HepG2 (cell line): ENCODE measurements at regions not wholly inside any gene's neighbourhood (a gene's known extent, or its start where the extent isn't known, plus 50 kb on each side); places are given as distances from the start of the nearest gene placed in this dataset.

Experiments used
- ATAC-seq: fragments of 200-7000 bp; cut with Tn5 transposase; 3 replicates; pipeline ENCODE4 v1.9.1; 2020; ENCODE audit warnings: mild to moderate bottlenecking, moderate library complexity
- BruUV-seq: library from RNA; stranded (reverse); fragments of 400-500 nt; replicated peaks from 2 replicates; lab custom pipeline; 2021; lab: Mats Ljungman, UMichigan
- CTCF ChIA-PET: fragments of 300-600 bp; formaldehyde crosslinking; extraction: SDS; loops from one replicate; lab custom pipeline; 2021; ENCODE audit warnings: low total read pairs, inconsistent platforms, low intra/inter-chr PET ratio; lab: Yijun Ruan, JAX
- POLR2A ChIA-PET: fragments of 350-600 bp; sonication (Branson Sonifier 250); formaldehyde crosslinking; loops from one replicate; lab custom pipeline; 2020; ENCODE audit warnings: antibody characterized with exemption, inconsistent platforms; lab: Yijun Ruan, JAX
- DNase-seq: peaks from one replicate; pipeline ENCODE4 v3.0.0-alpha.2; 2015; ENCODE audit warnings: low spot score
- FAIRE-seq: peaks from 3 replicates; lab custom pipeline; 2011; peaks lifted over from hg19 to GRCh38; lab: Jason Lieb, UNC
- H2AFZ ChIP-seq: one replicate; pipeline ENCODE4 v1.6.1; 2011; ENCODE audit warnings: low read length, inconsistent platforms
- H3K27ac ChIP-seq: fragments of 300-600 bp; 3 replicates; pipeline ENCODE4 v1.8.0; 2011; ENCODE audit warnings: mixed run types, mild to moderate bottlenecking, mixed read lengths, low read length, inconsistent platforms; ENCODE audit not compliant: insufficient read depth; ENCODE audit errors: extremely low read length
- H3K27me3 ChIP-seq, 2 experiments: fragments of 200-600 bp in 1 of 2; 2 replicates in 1 of 2; 3 replicates in 1 of 2; pipeline versions ENCODE4 v1.6.0 to v1.8.0; 2011; ENCODE audit warnings: low read length in 2 of 2, mild to moderate bottlenecking in 2 of 2, moderate library complexity in 2 of 2, inconsistent platforms in 1 of 2; ENCODE audit not compliant: insufficient read depth in 2 of 2, control insufficient read depth in 1 of 2
- H3K36me3 ChIP-seq, 2 experiments: fragments of 200-600 bp in 1 of 2; replicated peaks in 1 of 2; 2 replicates in 1 of 2; 3 replicates in 1 of 2; pipeline versions ENCODE4 v1.5.1 to v1.8.0; 2011; ENCODE audit warnings: low read length in 2 of 2, inconsistent platforms in 1 of 2; ENCODE audit not compliant: insufficient read depth in 2 of 2, control insufficient read depth in 1 of 2
- H3K4me1 ChIP-seq: 2 replicates; pipeline ENCODE4 v1.5.1; 2012; ENCODE audit warnings: low read length, inconsistent platforms; ENCODE audit not compliant: insufficient read depth
- H3K4me2 ChIP-seq: 2 replicates; pipeline ENCODE4 v1.6.0; 2011; ENCODE audit warnings: low read depth, low read length, inconsistent platforms
- H3K4me3 ChIP-seq, 3 experiments: fragments of 200-600 bp in 1 of 3; sonication (generic), shearing (Covaris generic) in 1 of 3; replicated peaks in 1 of 3; 2 replicates each; pipeline ENCODE4 v1.5.1; 2011 to 2016; ENCODE audit warnings: low read length in 3 of 3, inconsistent platforms in 2 of 3, low read depth in 2 of 3, mild to moderate bottlenecking in 2 of 3, control low read depth in 1 of 3, mixed read lengths in 1 of 3; ENCODE audit not compliant: insufficient read depth in 1 of 3
- H3K79me2 ChIP-seq: one replicate; pipeline ENCODE4 v1.6.1; 2011; ENCODE audit warnings: low read length, inconsistent platforms; ENCODE audit not compliant: insufficient read depth
- H3K9ac ChIP-seq: 2 replicates; pipeline ENCODE4 v1.6.0; 2011; ENCODE audit warnings: mild to moderate bottlenecking, low read depth, low read length, inconsistent platforms; ENCODE audit not compliant: insufficient read depth
- H3K9me3 ChIP-seq: 2 replicates; pipeline ENCODE4 v1.5.1; 2012; ENCODE audit warnings: mild to moderate bottlenecking, low read length
- H4K20me1 ChIP-seq: 2 replicates; pipeline ENCODE4 v1.6.0; 2011; ENCODE audit warnings: inconsistent platforms, mild to moderate bottlenecking, low read length, moderate library complexity; ENCODE audit not compliant: insufficient read depth
- GATAD2A ChIP-seq: IDR thresholded peaks from 2 replicates; pipeline ENCODE4 v1.6.1; 2016
- HNRNPK ChIP-seq: fragments of 200-400 bp; formaldehyde crosslinking; IDR thresholded peaks from 2 replicates; pipeline ENCODE4 v1.6.1; 2018; ENCODE audit warnings: low read length, low read depth, moderate library complexity, mild to moderate bottlenecking; ENCODE audit not compliant: poor library complexity, severe bottlenecking
- IRF2 ChIP-seq: IDR thresholded peaks from 2 replicates; pipeline ENCODE4 v1.6.1; 2018; ENCODE audit warnings: missing genetic modification reagents, missing compliant biosample characterization
- PRDM4 ChIP-seq: sonication (generic); formaldehyde crosslinking; IDR thresholded peaks from 2 replicates; pipeline ENCODE4 v1.9.0; 2021; ENCODE audit warnings: missing genetic modification reagents, borderline replicate concordance
- RNF219 ChIP-seq: sonication (generic); formaldehyde crosslinking; IDR thresholded peaks from 2 replicates; pipeline ENCODE4 v1.5.0; 2020; ENCODE audit warnings: mild to moderate bottlenecking, missing genetic modification reagents
- ZFP37 ChIP-seq: sonication (generic); formaldehyde crosslinking; IDR thresholded peaks from 2 replicates; pipeline ENCODE4 v1.4.0; 2020; ENCODE audit warnings: missing genetic modification reagents, borderline replicate concordance
- ZNF414 ChIP-seq: sonication (generic); formaldehyde crosslinking; IDR thresholded peaks from 2 replicates; pipeline ENCODE4 v1.5.0; 2020; ENCODE audit warnings: missing genetic modification reagents
- ZNF558 ChIP-seq: sonication (generic); formaldehyde crosslinking; IDR thresholded peaks from 2 replicates; pipeline ENCODE4 v1.9.0; 2022; ENCODE audit warnings: mild to moderate bottlenecking, missing genetic modification reagents, borderline replicate concordance
- ZNF775 ChIP-seq: sonication (generic); formaldehyde crosslinking; IDR thresholded peaks from 2 replicates; pipeline ENCODE4 v1.4.0; 2020; ENCODE audit warnings: missing genetic modification reagents, mild to moderate bottlenecking, moderate library complexity, borderline replicate concordance
- WGBS: methylation state at CpG from one replicate; pipeline ENCODE4 v1.1.6; 2017; ENCODE audit warnings: low lambda C conversion rate; 5-methylcytosine and 5-hydroxymethylcytosine counted together
- in situ Hi-C: cut with HindIII; loops from 2 replicates; pipeline ENCODE4 v1.10.0; 2017; ENCODE audit warnings: low pct_unique_long_range_greater_than_20kb; ENCODE audit not compliant: extremely low pct_ligation_motif_present
- intact Hi-C: fragments of 100-400 bp; cut with micrococcal nuclease; formaldehyde crosslinking; loops from one replicate; pipeline ENCODE4 v1.10.0; 2022; ENCODE audit not compliant: unreplicated experiment

- no peak for DNase-seq
- H2AFZ ChIP-seq = no peak overlapping the region
- no peak for TF ChIP-seq ZFP37
- no peak for TF ChIP-seq RNF219 (CRISPR knock-in tag)
- TF ChIP-seq IRF2 (CRISPR knock-in tag) = no peak
- no peak for TF ChIP-seq ZNF558 (CRISPR knock-in tag)
- TF ChIP-seq ZNF775 (CRISPR knock-in tag) = no peak
- no peak for TF ChIP-seq HNRNPK
- TF ChIP-seq ZNF414 (CRISPR knock-in tag) = no peak
- no peak for TF ChIP-seq GATAD2A
- TF ChIP-seq PRDM4 (CRISPR knock-in tag) = no peak
- TF ChIP-seq, all 625 proteins: peak for 0
- H4K20me1 ChIP-seq = no peaks in the 10 kb centered on the region
- in situ Hi-C loops = no loop called here
- FAIRE-seq (no peak), ATAC-seq (no peak)
- peaks cover 3 to 4% of the 10 kb centered on the region in 2 experiments; a peak in 1 of 5 replicates for H3K27me3 ChIP-seq
- no peak overlapping the region for H3K27ac ChIP-seq
- H3K4me2 ChIP-seq = no peak overlapping the region
- CTCF ChIA-PET = no interaction called here
- POLR2A ChIA-PET = no interaction called here
- intact Hi-C loops = no loop called here
- no TSS peak for BruUV-seq
- H3K9ac ChIP-seq = no peak overlapping the region
- H3K9me3 ChIP-seq = no peaks in the 10 kb centered on the region
- 19% methylated on average over 5 of the region's 5 CpGs for WGBS
- H3K4me3 ChIP-seq = no peak overlapping the region
- H3K4me1 ChIP-seq = no peaks in the 10 kb centered on the region
- H3K79me2 ChIP-seq = no peaks in the 10 kb centered on the region
- no peaks in the 10 kb centered on the region for H3K36me3 ChIP-seq
Observed at GRCh38 chr14:36048667-36049066, 127.9 kb downstream of the PTCSC3 start.
